ENCODE measurements at regions not wholly inside any gene's neighbourhood (a gene's known extent, or its start where the extent isn't known, plus 50 kb on each side); places are given as distances from the start of the nearest gene placed in this dataset.
A peak's percentile ranks its signal among the peaks of the same experiment; 100 is the strongest.

DNA sequence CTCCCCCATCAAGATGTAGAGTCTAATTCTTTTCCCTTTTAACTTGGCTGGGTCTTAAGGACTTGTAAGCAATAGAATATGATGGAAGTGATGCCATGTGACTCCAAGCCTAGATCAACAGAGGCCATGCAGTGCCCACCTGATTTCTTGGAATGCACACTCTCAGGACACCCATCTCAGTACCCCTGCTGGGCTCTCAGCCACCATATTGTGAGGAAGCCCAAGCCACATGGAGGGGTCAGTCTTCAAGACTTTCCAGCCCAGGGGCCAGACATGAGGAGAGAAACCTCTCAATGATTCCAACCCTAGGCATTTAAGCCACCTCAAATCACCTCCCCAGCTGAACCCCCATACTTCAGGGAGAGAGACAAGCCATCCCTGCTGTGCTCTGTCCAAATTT, 62.2 kb upstream of the CARD11 start:
- no peaks in the 10 kb centered on the region for H3K9me3 ChIP-seq
- H3K4me3 ChIP-seq = no peak overlapping the region
- intact Hi-C loops (cut with DNase I) = no loop called here
- no peaks in the 10 kb centered on the region for H3K27me3 ChIP-seq
- DNase-seq (no peak), ATAC-seq (no peak)
- H3K36me3 ChIP-seq (replicated peaks in 1 of 2; ENCODE audit: insufficient read depth in 1 of 2, low read depth in 2 of 2) = no peaks in the 10 kb centered on the region
- peak overlapping the region in 2 of 4 donors; percentile 50 to 52 for H3K27ac ChIP-seq
- peaks cover 20% of the 10 kb centered on the region for H3K4me1 ChIP-seq
- TF ChIP-seq POLR2A (IDR thresholded peaks at IDR 0.05) = no peak
- TF ChIP-seq, protein P1, sequence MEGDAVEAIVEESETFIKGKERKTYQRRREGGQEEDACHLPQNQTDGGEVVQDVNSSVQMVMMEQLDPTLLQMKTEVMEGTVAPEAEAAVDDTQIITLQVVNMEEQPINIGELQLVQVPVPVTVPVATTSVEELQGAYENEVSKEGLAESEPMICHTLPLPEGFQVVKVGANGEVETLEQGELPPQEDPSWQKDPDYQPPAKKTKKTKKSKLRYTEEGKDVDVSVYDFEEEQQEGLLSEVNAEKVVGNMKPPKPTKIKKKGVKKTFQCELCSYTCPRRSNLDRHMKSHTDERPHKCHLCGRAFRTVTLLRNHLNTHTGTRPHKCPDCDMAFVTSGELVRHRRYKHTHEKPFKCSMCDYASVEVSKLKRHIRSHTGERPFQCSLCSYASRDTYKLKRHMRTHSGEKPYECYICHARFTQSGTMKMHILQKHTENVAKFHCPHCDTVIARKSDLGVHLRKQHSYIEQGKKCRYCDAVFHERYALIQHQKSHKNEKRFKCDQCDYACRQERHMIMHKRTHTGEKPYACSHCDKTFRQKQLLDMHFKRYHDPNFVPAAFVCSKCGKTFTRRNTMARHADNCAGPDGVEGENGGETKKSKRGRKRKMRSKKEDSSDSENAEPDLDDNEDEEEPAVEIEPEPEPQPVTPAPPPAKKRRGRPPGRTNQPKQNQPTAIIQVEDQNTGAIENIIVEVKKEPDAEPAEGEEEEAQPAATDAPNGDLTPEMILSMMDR (IDR thresholded peaks at IDR 0.05) = no peak

DNA sequence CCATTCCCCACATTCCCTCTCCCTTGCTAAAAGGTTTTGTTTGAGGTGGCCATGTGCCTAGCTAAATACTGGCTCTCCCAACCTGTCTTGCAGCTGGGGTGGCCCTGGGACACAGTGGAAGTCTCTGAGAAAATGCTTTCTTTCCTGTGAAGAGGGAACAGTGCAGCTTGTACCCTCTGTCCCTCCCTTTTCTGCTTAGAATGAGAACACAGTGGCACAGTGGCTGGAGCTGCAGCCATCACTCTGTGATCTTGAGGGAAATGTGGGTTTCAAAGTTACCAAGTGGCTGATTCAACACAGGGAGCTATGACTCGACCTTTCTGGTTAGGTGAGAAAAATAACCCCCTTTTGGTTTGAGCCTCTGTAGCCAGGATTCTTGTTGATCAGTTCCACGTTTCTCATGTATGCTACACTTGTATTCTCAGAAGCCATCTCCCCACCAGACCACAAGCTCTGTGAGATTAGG, 62.7 kb upstream of the CARD11 start:
- Histone ChIP-seq H3K36me3 (replicated peaks in 1 of 2; ENCODE audit: insufficient read depth in 1 of 2, low read depth in 2 of 2) (no peaks in the 10 kb centered on the region), H3K27me3 (no peaks in the 10 kb centered on the region), H3K27ac (peak overlapping the region; percentile 12 to 52 (median 40)), H3K4me3 (no peak overlapping the region), H3K4me1 (peaks cover 20% of the 10 kb centered on the region), H3K9me3 (no peaks in the 10 kb centered on the region)
- ATAC-seq = peak; percentile 90
- TF ChIP-seq, protein P1 (IDR thresholded peaks at IDR 0.05) = no peak
- peak in 1 of 3 donors; percentile 24 for TF ChIP-seq POLR2A (IDR thresholded peaks at IDR 0.05)
- intact Hi-C loops (cut with DNase I) = no loop called here
- WGBS, 2 donors = 30 to 40% methylated on average over 2 of the region's 2 CpGs
- DNase-seq = peak; percentile 65 to 73 (median 70)

DNA sequence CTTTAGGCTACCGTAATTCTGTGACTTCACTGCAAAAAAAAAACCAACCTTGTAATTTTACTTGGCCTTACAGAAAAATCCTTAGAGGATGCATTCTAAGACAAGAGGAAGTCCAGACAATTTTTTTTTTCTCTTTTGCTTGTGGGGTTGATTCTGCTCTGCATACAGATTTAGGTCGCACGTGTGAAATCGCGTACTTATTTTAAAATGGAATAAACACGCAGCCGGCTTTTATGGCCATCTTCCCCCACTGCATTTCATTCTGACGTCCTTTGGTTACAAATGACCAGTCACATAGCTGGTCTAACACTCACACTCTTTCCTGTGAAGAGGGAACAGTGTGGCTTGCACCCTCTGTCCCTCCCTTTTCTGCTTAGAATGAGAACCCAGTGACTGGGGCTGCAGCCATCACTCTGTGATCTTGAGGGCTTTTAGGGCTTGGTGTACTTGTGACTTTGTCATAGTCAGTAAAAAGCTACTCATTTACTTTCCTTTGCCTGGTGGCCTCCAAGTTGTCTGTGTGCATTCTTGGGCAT, 63.6 kb upstream of the CARD11 start:
- intact Hi-C loops (cut with DNase I) = no loop called here
- Histone ChIP-seq H3K4me1 (peaks cover 20% of the 10 kb centered on the region), H3K27ac (no peak overlapping the region), H3K27me3 (no peaks in the 10 kb centered on the region), H3K9me3 (no peaks in the 10 kb centered on the region), H3K36me3 (replicated peaks in 1 of 2; ENCODE audit: insufficient read depth in 1 of 2, low read depth in 2 of 2) (no peaks in the 10 kb centered on the region), H3K4me3 (no peak overlapping the region)
- no peak for DNase-seq
- WGBS, 2 donors = 71 to 86% methylated on average over 8 of the region's 8 CpGs
- TF ChIP-seq, protein P1 (IDR thresholded peaks at IDR 0.05) = no peak
- TF ChIP-seq POLR2A (IDR thresholded peaks at IDR 0.05) = no peak
- ATAC-seq = no peak

DNA sequence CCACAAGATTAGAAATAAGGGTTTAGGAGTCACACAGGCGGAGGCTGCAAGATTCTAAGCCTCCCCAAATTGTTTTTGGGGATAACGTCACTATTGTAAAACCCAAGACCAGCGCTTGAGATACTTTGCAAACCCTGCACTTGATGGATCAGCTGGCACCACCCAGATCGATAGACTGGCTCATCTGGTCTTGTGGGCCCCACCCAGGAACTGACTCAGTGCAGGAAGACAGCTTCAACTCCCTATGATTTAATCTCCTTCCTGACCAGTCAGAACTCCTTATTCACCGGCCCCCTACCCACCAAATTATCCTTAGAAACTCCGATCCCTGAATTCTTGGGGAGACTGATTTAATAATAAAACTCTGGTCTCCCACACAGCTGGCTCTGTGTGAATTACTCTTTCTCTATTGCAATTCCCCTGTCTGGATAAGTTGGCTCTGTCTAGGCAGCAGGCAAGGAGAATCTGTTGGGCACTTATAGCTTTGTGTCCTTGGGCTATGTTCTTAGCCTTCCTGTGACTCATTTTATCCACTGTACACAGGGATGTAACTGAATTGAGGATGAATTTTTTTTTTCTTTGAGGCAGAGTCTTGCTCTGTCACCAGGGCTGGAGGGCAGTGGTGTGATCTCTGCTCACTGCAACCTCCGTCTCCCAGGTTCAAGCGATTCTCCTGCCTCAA, 64.4 kb upstream of the CARD11 start:
- intact Hi-C loops (cut with DNase I) = no loop called here
- no peak for TF ChIP-seq POLR2A (IDR thresholded peaks at IDR 0.05)
- TF ChIP-seq, protein P1 (IDR thresholded peaks at IDR 0.05) = peak in 1 of 7 experiments; percentile 1
- no peaks in the 10 kb centered on the region for H3K27me3 ChIP-seq
- no peak for ATAC-seq
- no peaks in the 10 kb centered on the region for H3K36me3 ChIP-seq (replicated peaks in 1 of 2; ENCODE audit: insufficient read depth in 1 of 2, low read depth in 2 of 2)
- peaks cover 20% of the 10 kb centered on the region for H3K4me1 ChIP-seq
- no peaks in the 10 kb centered on the region for H3K9me3 ChIP-seq
- no peak overlapping the region for H3K27ac ChIP-seq
- no peak overlapping the region for H3K4me3 ChIP-seq
- WGBS, 2 donors = 94 to 95% methylated on average over 8 of the region's 8 CpGs
- DNase-seq = no peak
